H1 (cell line): ENCODE measurements at regions not wholly inside any gene's neighbourhood (a gene's known extent, or its start where the extent isn't known, plus 50 kb on each side); places are given as distances from the start of the nearest gene placed in this dataset.

ENCODE experiments used
- CTCF ChIA-PET: fragments of 300-600 bp; sonication (Branson Sonifier 250); formaldehyde crosslinking; loops from one replicate; lab custom pipeline; 2021; ENCODE audit not compliant: partially characterized antibody; lab: Charles Lee
- POLR2A ChIA-PET: fragments of 300-600 bp; sonication (Branson Sonifier 250); formaldehyde crosslinking; loops from one replicate; lab custom pipeline; 2021; ENCODE audit warnings: inconsistent platforms; ENCODE audit not compliant: partially characterized antibody; lab: Charles Lee
- DNase-seq, 2 experiments: peaks; one replicate each; pipeline versions ENCODE4 v3.0.0 to v3.0.0-alpha.2; 2010 to 2022; ENCODE audit warnings: low spot score in 2 of 2, low read depth in 1 of 2, mixed read lengths in 1 of 2
- FAIRE-seq: peaks from 2 replicates; lab custom pipeline; 2011; peaks lifted over from hg19 to GRCh38; lab: Jason Lieb, UNC
- H2AFZ ChIP-seq: 2 replicates; pipeline ENCODE4 v1.8.1; 2012; ENCODE audit warnings: low read length, inconsistent platforms
- H2AK5ac ChIP-seq: 2 replicates; pipeline ENCODE4 v1.6.1; 2013; ENCODE audit warnings: low read depth, low read length
- H2BK120ac ChIP-seq: replicated peaks from 2 replicates; pipeline ENCODE3; 2013; ENCODE audit warnings: low read depth, low read length, inconsistent platforms
- H2BK12ac ChIP-seq: 2 replicates; pipeline ENCODE4 v1.6.1; 2013; ENCODE audit warnings: low read depth, low read length
- H2BK15ac ChIP-seq: 2 replicates; pipeline ENCODE4 v1.6.1; 2013; ENCODE audit warnings: low read length
- H2BK20ac ChIP-seq: 2 replicates; pipeline ENCODE4 v1.6.1; 2013; ENCODE audit warnings: low read length
- H2BK5ac ChIP-seq: 2 replicates; pipeline ENCODE4 v1.6.1; 2013; ENCODE audit warnings: low read depth, low read length
- H3K14ac ChIP-seq: 2 replicates; pipeline ENCODE4 v1.6.1; 2013; ENCODE audit warnings: inconsistent platforms; ENCODE audit not compliant: insufficient read length
- H3K18ac ChIP-seq: 2 replicates; pipeline ENCODE4 v1.6.1; 2013; ENCODE audit warnings: low read length; ENCODE audit errors: extremely low read depth
- H3K23ac ChIP-seq: 2 replicates; pipeline ENCODE4 v1.6.1; 2013; ENCODE audit warnings: inconsistent platforms; ENCODE audit not compliant: insufficient read length
- H3K23me2 ChIP-seq: 2 replicates; pipeline ENCODE4 v1.6.1; 2013; ENCODE audit warnings: low read depth, low read length
- H3K27ac ChIP-seq: 2 replicates; pipeline ENCODE4 v1.6.1; 2011; ENCODE audit warnings: low read depth, low read length, inconsistent platforms
- H3K27me3 ChIP-seq, 4 experiments: replicated peaks in 1 of 4; 1 replicate in 1 of 4; 2 replicates in 3 of 4; pipeline versions ENCODE4 v1.6.1 to v1.8.1; 2011 to 2013; ENCODE audit warnings: low read length in 3 of 4, mild to moderate bottlenecking in 3 of 4, inconsistent platforms in 2 of 4, mixed read lengths in 2 of 4, moderate library complexity in 1 of 4; ENCODE audit not compliant: control insufficient read depth in 3 of 4, insufficient read depth in 3 of 4; ENCODE audit errors: extremely low read depth in 1 of 4
- H3K36me3 ChIP-seq, 4 experiments: 2 replicates each; pipeline versions ENCODE4 v1.6.1 to v1.8.1; 2011 to 2013; ENCODE audit warnings: mild to moderate bottlenecking in 4 of 4, low read length in 3 of 4, moderate library complexity in 2 of 4, control low read depth in 1 of 4, inconsistent platforms in 1 of 4; ENCODE audit not compliant: insufficient read depth in 4 of 4, control insufficient read depth in 2 of 4
- H3K4ac ChIP-seq: replicated peaks from 2 replicates; pipeline ENCODE3; 2013; ENCODE audit warnings: low read length, low read depth, mixed read lengths, inconsistent platforms; ENCODE audit not compliant: insufficient read length
- H3K4me1 ChIP-seq, 4 experiments: replicated peaks in 1 of 4; 1 replicate in 1 of 4; 2 replicates in 3 of 4; pipeline versions ENCODE4 v1.6.1 to v1.8.1; 2011 to 2013; ENCODE audit warnings: low read length in 3 of 4, inconsistent platforms in 2 of 4, mixed read lengths in 1 of 4; ENCODE audit not compliant: insufficient read depth in 4 of 4, control insufficient read depth in 3 of 4
- H3K4me2 ChIP-seq, 2 experiments: 2 replicates each; pipeline versions ENCODE4 v1.6.1 to v1.8.1; 2011 to 2013; ENCODE audit warnings: low read depth in 2 of 2, low read length in 2 of 2, control low read depth in 1 of 2, inconsistent platforms in 1 of 2, mild to moderate bottlenecking in 1 of 2; ENCODE audit not compliant: insufficient read depth in 1 of 2
- H3K4me3 ChIP-seq, 4 experiments: fragments of 200-600, 300-600 bp in 1 of 4; sonication (generic), shearing (Covaris generic), sonication (Bioruptor Twin) in 1 of 4; 2 replicates each; pipeline versions ENCODE4 v1.5.1 to v1.8.1; 2011 to 2016; ENCODE audit warnings: low read length in 4 of 4, low read depth in 3 of 4, control low read depth in 2 of 4, inconsistent platforms in 2 of 4, mild to moderate bottlenecking in 2 of 4, mixed read lengths in 1 of 4, moderate library complexity in 1 of 4; ENCODE audit not compliant: insufficient read depth in 2 of 4; ENCODE audit errors: extremely low read depth in 1 of 4
- H3K56ac ChIP-seq: replicated peaks from 2 replicates; pipeline ENCODE3; 2013; ENCODE audit warnings: low read depth, mild to moderate bottlenecking, mixed read lengths, low read length, inconsistent platforms; ENCODE audit not compliant: insufficient read length
- H3K79me1 ChIP-seq: 2 replicates; pipeline ENCODE4 v1.6.1; 2013; ENCODE audit warnings: low read depth, low read length, control low read depth
- H3K79me2 ChIP-seq, 2 experiments: 2 replicates each; pipeline versions ENCODE4 v1.6.1 to v1.8.1; 2012 to 2013; ENCODE audit warnings: low read length in 2 of 2, mild to moderate bottlenecking in 2 of 2, inconsistent platforms in 1 of 2; ENCODE audit not compliant: insufficient read depth in 2 of 2, control insufficient read depth in 1 of 2
- H3K9ac ChIP-seq, 4 experiments: replicated peaks in 1 of 4; 1 replicate in 1 of 4; 2 replicates in 3 of 4; pipeline versions ENCODE4 v1.6.1 to v1.8.1; 2011 to 2013; ENCODE audit warnings: low read depth in 3 of 4, low read length in 3 of 4, control low read depth in 2 of 4, mild to moderate bottlenecking in 2 of 4, moderate library complexity in 2 of 4, inconsistent platforms in 1 of 4; ENCODE audit errors: extremely low read depth in 1 of 4
- H3K9me3 ChIP-seq, 2 experiments: 2 replicates each; pipeline versions ENCODE4 v1.6.1 to v1.8.1; 2012 to 2013; ENCODE audit warnings: mild to moderate bottlenecking in 2 of 2, moderate library complexity in 2 of 2, control low read depth in 1 of 2, inconsistent platforms in 1 of 2, low read depth in 1 of 2, low read length in 1 of 2, mixed read lengths in 1 of 2; ENCODE audit not compliant: insufficient read depth in 2 of 2
- H4K20me1 ChIP-seq, 2 experiments: replicated peaks in 1 of 2; 2 replicates each; pipeline versions ENCODE3 to v1.8.1; 2011 to 2013; ENCODE audit warnings: inconsistent platforms in 2 of 2, low read length in 2 of 2, mild to moderate bottlenecking in 1 of 2; ENCODE audit not compliant: insufficient read depth in 2 of 2, control insufficient read depth in 1 of 2
- H4K5ac ChIP-seq: 2 replicates; pipeline ENCODE4 v1.6.1; 2013; ENCODE audit warnings: low read length, low read depth, mixed read lengths, inconsistent platforms; ENCODE audit not compliant: insufficient read length
- H4K8ac ChIP-seq: 2 replicates; pipeline ENCODE4 v1.8.0; 2013; ENCODE audit warnings: mild to moderate bottlenecking, moderate library complexity, low read length, inconsistent platforms; ENCODE audit not compliant: insufficient read depth; ENCODE audit errors: extremely low read depth
- H4K91ac ChIP-seq: replicated peaks from 2 replicates; pipeline ENCODE3; 2013; ENCODE audit warnings: low read length, mixed read lengths, inconsistent platforms; ENCODE audit not compliant: insufficient read length
- ATF3 ChIP-seq: IDR thresholded peaks from 2 replicates; pipeline ENCODE4 v1.6.1; 2011; ENCODE audit warnings: low read depth, mild to moderate bottlenecking, low read length; ENCODE audit not compliant: insufficient read depth
- CBX5 ChIP-seq: fragments of 300-800, 300-1000 bp; sonication (generic); IDR thresholded peaks from 2 replicates; pipeline ENCODE4 v1.7.1; 2016; ENCODE audit warnings: antibody characterized with exemption, low read length, low read depth
- CBX8 ChIP-seq: fragments of 300-800, 300-1000 bp; sonication (generic); IDR thresholded peaks from 2 replicates; pipeline ENCODE4 v1.7.1; 2016; ENCODE audit warnings: low read depth, low read length, borderline replicate concordance
- CEBPB ChIP-seq: IDR thresholded peaks from 2 replicates; pipeline ENCODE4 v1.6.1; 2012; ENCODE audit warnings: low read depth, low read length
- EZH2 ChIP-seq: fragments of 200-600 bp; sonication (generic); IDR thresholded peaks from 2 replicates; pipeline ENCODE4 v1.7.1; 2012; ENCODE audit warnings: low read depth, mild to moderate bottlenecking, moderate library complexity, low read length, inconsistent platforms; ENCODE audit not compliant: severe bottlenecking
- HDAC2 ChIP-seq, 2 experiments: fragments of 300-600 bp in 1 of 2; sonication (generic) in 1 of 2; IDR thresholded peaks; 2 replicates each; pipeline ENCODE4 v1.6.1; 2011 to 2012; ENCODE audit warnings: low read depth in 2 of 2, low read length in 2 of 2, mild to moderate bottlenecking in 2 of 2, moderate library complexity in 2 of 2, borderline replicate concordance in 1 of 2, inconsistent platforms in 1 of 2
- JUND ChIP-seq: IDR thresholded peaks from 2 replicates; pipeline ENCODE4 v1.6.1; 2011; ENCODE audit warnings: mild to moderate bottlenecking, improper control_type of control experiment, low read length
- PHF8 ChIP-seq: fragments of 200-600 bp; sonication (generic); conservative IDR thresholded peaks from 2 replicates; pipeline ENCODE4 v1.7.1; 2012; ENCODE audit warnings: low read depth, mild to moderate bottlenecking, inconsistent platforms, low read length, moderate library complexity
- SP4 ChIP-seq: IDR thresholded peaks from 2 replicates; pipeline ENCODE4 v1.6.1; 2012; ENCODE audit warnings: low read length, inconsistent platforms
- SRF ChIP-seq: IDR thresholded peaks from 2 replicates; pipeline ENCODE4 v1.6.1; 2011; ENCODE audit warnings: mild to moderate bottlenecking, low read depth, low read length, moderate library complexity
- TEAD4 ChIP-seq: IDR thresholded peaks from 2 replicates; pipeline ENCODE4 v1.6.1; 2012; ENCODE audit warnings: low read depth, low read length, inconsistent platforms, mixed read lengths
- USF2 ChIP-seq: IDR thresholded peaks from 2 replicates; pipeline ENCODE4 v1.6.1; 2011; ENCODE audit warnings: low read length, improper control_type of control experiment
- WGBS, 2 experiments: shearing (Covaris generic) in 1 of 2; methylation state at CpG; one replicate each; pipeline versions ENCODE4 v1.1.6 to v1.1.7; 2013 to 2015; ENCODE audit warnings: low lambda C conversion rate in 2 of 2, mixed read lengths in 2 of 2, inconsistent platforms in 1 of 2, low coverage in 1 of 2, missing lambda C conversion rate in 1 of 2; ENCODE audit not compliant: insufficient replicate concordance in 2 of 2, insufficient coverage in 1 of 2, insufficient read length in 1 of 2; ENCODE audit errors: extremely low coverage in 1 of 2, missing lambda C conversion rate in 1 of 2; 5-methylcytosine and 5-hydroxymethylcytosine counted together

GRCh38 chrX:100487795-100488194, 77.7 kb upstream of the PCDH19 start:
- no peak for FAIRE-seq
- TF ChIP-seq PHF8 (no peak), SP4 (no peak), EZH2 (no peak), SRF (no peak), CBX5 (no peak), JUND (no peak), CBX8 (no peak), ATF3 (no peak), USF2 (no peak), CEBPB (no peak), HDAC2 (IDR thresholded peaks at IDR 0.05; ENCODE audit: borderline replicate concordance in 1 of 2, low read depth in 2 of 2, low read length in 2 of 2) (no peak), TEAD4 (no peak)

More at GRCh38 chrX:100487795-100488194, 77.7 kb upstream of the PCDH19 start:
- H3K27ac ChIP-seq: no peak overlapping the region
- ChIA-PET CTCF (interaction anchor here (1.4 kb wide), 1 partner anchor 40 kb away, joined by 4 read pairs; no protein-coding TSS in a partner anchor), POLR2A (no interaction called here)
- H3K23ac ChIP-seq: no peak overlapping the region
- H3K23me2 ChIP-seq: no peaks in the 10 kb centered on the region
- no peak overlapping the region for H3K14ac ChIP-seq
- 75% methylated on average over 3 of the region's 3 CpGs; no CpG with 5 or more reads in 1 of the 2 experiments for WGBS, 2 experiments
- H4K20me1 ChIP-seq: no peaks in the 10 kb centered on the region
- no peak overlapping the region for H2BK120ac ChIP-seq
- H4K91ac ChIP-seq: no peak overlapping the region
- no peak overlapping the region for H3K18ac ChIP-seq
- no peak overlapping the region for H4K5ac ChIP-seq
- H2AK5ac ChIP-seq: no peak overlapping the region
- no peaks in the 10 kb centered on the region for H3K79me2 ChIP-seq
- no peak overlapping the region for H3K4me2 ChIP-seq
- no peak overlapping the region for H3K4ac ChIP-seq
- no peak overlapping the region for H3K4me3 ChIP-seq
- H3K9me3 ChIP-seq: no peaks in the 10 kb centered on the region
- H2AFZ ChIP-seq: no peak overlapping the region
- DNase-seq: no peak
- no peak overlapping the region for H3K56ac ChIP-seq
- H3K27me3 ChIP-seq: no peaks in the 10 kb centered on the region
- H2BK15ac ChIP-seq: no peak overlapping the region
- H2BK20ac ChIP-seq: no peak overlapping the region
- H3K4me1 ChIP-seq: 0 out of 7 replicates have a peak, but pooled peaks cover 0 to 4% (median under 1%) of the 10 kb centered on the region in 4 experiments
- no peaks in the 10 kb centered on the region for H3K79me1 ChIP-seq
- H3K36me3 ChIP-seq: no peaks in the 10 kb centered on the region
- no peak overlapping the region for H3K9ac ChIP-seq
- no peak overlapping the region for H4K8ac ChIP-seq
- H2BK5ac ChIP-seq: no peak overlapping the region
- H2BK12ac ChIP-seq: no peak overlapping the region
